Stimulated activated effector memory CD8-positive, alpha-beta T cell treated with anti-CD3 and anti-CD28 coated beads, Interleukin-12 subunit alpha, Interleukin-12 subunit beta, amount 100 ng/mL, for 72 hours (primary cell): ENCODE measurements at regions not wholly inside any gene's neighbourhood (a gene's known extent, or its start where the extent isn't known, plus 50 kb on each side); places are given as distances from the start of the nearest gene placed in this dataset.
"Not testable (repeated sequence)": the region's sequence is repeated elsewhere in the genome, so short reads cannot be mapped to it uniquely, and the experiment has no call there.

ENCODE experiments used
- ATAC-seq: fragments of 150-1000 bp; cut with Tn5 transposase; 2 replicates; pipeline ENCODE4 v1.10.0; 2021
- DNase-seq, 2 donors: peaks; one replicate each; pipeline ENCODE4 v3.0.0; 2021 to 2022; ENCODE audit warnings: low spot score in 2 of 2
- H3K27ac Mint-ChIP-seq: one replicate; pipeline ENCODE4 v1.8.0; 2022; ENCODE audit warnings: mild to moderate bottlenecking, mixed read lengths
- H3K36me3 Mint-ChIP-seq: one replicate; pipeline ENCODE4 v1.8.0; 2022; ENCODE audit warnings: mild to moderate bottlenecking, mixed read lengths
- H3K4me1 Mint-ChIP-seq: one replicate; pipeline ENCODE4 v1.8.0; 2022; ENCODE audit warnings: mixed read lengths
- H3K4me3 Mint-ChIP-seq: one replicate; pipeline ENCODE4 v1.8.0; 2022; ENCODE audit warnings: mild to moderate bottlenecking, mixed read lengths
- H3K9me3 Mint-ChIP-seq: one replicate; pipeline ENCODE4 v1.8.0; 2022; ENCODE audit warnings: mixed read lengths

GRCh38 chr20:58038123-58038654 is 190.3 kb downstream of the ANKRD60 start:
- Mint-ChIP-seq H3K9me3 (no peaks in the 10 kb centered on the region), H3K4me1 (no peaks in the 10 kb centered on the region), H3K27ac (no peak overlapping the region), H3K36me3 (no peaks in the 10 kb centered on the region), H3K4me3 (no peak overlapping the region)
- DNase-seq (peak in 1 of 2 donors; percentile 39), ATAC-seq (no peak)

DNA sequence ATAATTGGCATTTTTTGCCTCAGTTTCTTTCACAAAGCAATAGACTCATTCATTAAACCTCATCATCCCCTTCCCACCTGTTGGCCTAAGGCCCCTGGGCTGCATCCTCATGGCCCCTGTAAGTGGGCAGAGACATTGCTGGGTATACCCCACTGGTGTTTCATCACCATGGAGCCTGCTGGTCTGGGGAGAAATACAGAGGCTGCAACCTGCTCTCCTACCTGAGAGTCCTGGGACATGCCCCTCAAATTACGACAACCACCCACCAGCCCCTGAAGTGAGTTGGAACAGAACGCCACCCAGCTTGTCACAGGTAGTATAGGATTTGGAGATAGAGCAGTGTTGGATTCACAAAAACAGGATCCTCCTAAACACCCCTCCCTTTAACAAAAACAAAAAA is 190.8 kb downstream of the ANKRD60 start:
- Mint-ChIP-seq H3K36me3 (no peaks in the 10 kb centered on the region), H3K4me3 (no peak overlapping the region), H3K27ac (no peak overlapping the region), H3K9me3 (no peaks in the 10 kb centered on the region), H3K4me1 (no peaks in the 10 kb centered on the region)
- DNase-seq (peak in 1 of 2 donors; percentile 30), ATAC-seq (no peak)

- ATAC-seq (no peak), DNase-seq (no peak)
- Mint-ChIP-seq H3K27ac (no peak overlapping the region), H3K4me3 (no peak overlapping the region), H3K4me1 (no peaks in the 10 kb centered on the region), H3K36me3 (no peaks in the 10 kb centered on the region), H3K9me3 (no peaks in the 10 kb centered on the region)
These were observed 195.4 kb downstream of the ANKRD60 start for GRCh38 chr20:58033026-58033536.

DNA sequence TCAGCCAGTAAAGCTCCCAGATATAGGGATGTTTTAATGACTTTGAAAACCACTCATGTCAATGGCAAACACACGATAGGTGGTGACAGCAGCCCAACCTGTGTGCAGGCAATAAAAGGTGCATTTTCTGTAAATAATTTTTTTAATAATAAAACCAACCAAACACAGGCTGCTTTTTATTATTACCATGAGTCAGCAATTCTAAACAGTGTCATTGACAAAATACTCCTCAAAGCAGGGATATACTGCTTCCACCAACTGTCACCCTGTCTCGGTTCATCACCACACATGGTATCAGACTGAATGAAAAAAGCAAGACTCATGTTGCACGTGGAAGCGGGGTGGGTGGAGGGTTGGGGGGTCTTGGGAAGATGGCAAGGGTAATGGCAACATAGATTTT is 195.9 kb downstream of the ANKRD60 start:
- Mint-ChIP-seq H3K27ac (no peak overlapping the region), H3K9me3 (no peaks in the 10 kb centered on the region), H3K4me3 (no peak overlapping the region), H3K4me1 (no peaks in the 10 kb centered on the region), H3K36me3 (no peaks in the 10 kb centered on the region)
- no peak for DNase-seq
- ATAC-seq: no peak

DNA sequence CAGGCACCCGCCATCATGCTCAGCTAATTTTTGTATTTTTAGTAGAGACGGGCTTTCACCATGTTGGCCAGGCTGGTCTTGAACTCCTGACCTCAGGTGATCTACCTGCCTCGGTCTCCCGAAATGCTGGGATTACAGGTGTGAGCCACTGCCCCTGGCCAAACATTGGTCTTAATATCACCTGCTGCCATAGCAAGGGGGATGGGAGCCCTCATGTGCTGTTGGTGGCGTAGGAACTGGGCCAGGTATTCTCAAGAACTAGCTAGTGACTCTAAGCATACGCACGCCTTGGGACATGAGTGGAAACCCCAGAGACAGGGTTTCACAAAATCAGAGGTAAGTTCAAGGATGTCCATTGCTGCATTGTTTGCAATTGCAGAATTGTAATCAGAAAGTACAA is 197.1 kb downstream of the ANKRD60 start:
- H3K9me3 Mint-ChIP-seq, H3K4me3 Mint-ChIP-seq, DNase-seq, H3K4me1 Mint-ChIP-seq, H3K36me3 Mint-ChIP-seq, ATAC-seq, H3K27ac Mint-ChIP-seq: not testable (repeated sequence)

DNA sequence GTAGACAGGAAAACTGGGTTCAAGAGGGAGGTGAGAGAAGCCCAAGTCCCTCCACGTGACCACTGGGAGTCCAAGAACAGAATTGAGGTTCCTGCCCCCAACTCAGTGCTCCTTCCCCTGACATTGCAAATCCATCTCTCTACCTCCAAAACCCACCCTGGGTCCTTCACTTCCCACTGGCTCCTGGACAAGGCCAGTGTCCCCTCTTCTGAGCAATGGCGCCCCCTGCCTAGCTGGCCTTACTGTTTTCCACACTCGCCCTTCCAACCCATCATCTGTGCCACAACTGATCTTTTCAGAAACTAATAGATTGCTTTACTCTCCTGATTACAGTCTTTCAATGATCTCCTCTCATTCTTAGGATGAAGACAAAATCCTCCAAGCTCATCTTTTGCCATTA is 200.3 kb downstream of the ANKRD60 start:
- DNase-seq: no peak
- Mint-ChIP-seq H3K36me3 (no peaks in the 10 kb centered on the region), H3K4me1 (no peaks in the 10 kb centered on the region), H3K9me3 (no peaks in the 10 kb centered on the region), H3K27ac (no peak overlapping the region), H3K4me3 (no peak overlapping the region)
- ATAC-seq: no peak

- no peak overlapping the region for H3K27ac Mint-ChIP-seq
- no peaks in the 10 kb centered on the region for H3K36me3 Mint-ChIP-seq
- ATAC-seq: no peak
- H3K4me1 Mint-ChIP-seq: no peaks in the 10 kb centered on the region
- no peak overlapping the region for H3K4me3 Mint-ChIP-seq
- no peaks in the 10 kb centered on the region for H3K9me3 Mint-ChIP-seq
- no peak for DNase-seq
These were observed 202.1 kb downstream of the ANKRD60 start for GRCh38 chr20:58026361-58026760.

DNA sequence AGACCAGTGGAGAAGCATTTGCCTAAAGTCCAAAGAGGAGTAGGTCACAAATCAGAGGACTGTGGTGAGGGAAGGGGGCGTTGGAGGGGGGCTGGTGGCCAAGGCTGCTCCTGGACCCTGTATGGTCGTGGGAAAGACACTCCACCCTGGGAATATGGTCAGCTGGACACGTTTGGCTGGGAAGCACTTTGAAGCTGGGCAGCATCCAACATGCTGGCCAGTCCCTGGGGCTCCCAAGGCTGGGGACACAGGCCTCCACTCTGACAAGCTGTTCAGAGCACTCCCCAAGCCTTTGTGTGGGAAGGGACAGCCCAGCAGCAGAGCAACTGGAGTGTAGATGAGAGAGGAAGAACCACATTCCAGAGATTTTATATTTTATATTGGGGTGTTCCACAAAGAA is 203.2 kb downstream of the ANKRD60 start:
- Mint-ChIP-seq H3K27ac (no peak overlapping the region), H3K36me3 (no peaks in the 10 kb centered on the region), H3K4me3 (no peak overlapping the region), H3K9me3 (no peaks in the 10 kb centered on the region), H3K4me1 (no peaks in the 10 kb centered on the region)
- no peak for ATAC-seq
- DNase-seq: no peak

DNA sequence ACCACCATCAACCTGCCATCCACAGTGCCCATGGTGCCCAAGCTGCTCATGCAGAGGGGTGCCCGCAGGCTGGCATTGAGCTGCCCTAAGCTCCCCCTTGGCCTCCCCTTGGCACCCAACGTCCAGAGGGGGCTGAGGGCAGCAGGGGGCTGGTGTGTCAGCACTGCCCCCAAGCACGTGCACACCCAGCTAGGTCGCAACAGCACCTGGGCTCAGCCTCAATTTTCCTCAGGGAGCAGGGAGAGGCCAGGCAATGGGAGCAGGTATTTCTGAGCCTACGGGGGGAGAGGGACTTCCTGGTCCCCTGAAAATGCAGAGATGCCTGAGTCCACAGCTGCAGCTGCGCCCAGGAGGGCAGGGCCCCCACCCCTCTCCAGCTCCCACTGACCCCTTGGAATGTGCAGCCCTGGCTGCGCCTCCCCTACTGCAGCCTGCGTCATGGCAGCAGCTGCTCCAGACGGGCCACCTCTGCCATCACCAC is 204.2 kb downstream of the ANKRD60 start:
- no peaks in the 10 kb centered on the region for H3K36me3 Mint-ChIP-seq

DNA sequence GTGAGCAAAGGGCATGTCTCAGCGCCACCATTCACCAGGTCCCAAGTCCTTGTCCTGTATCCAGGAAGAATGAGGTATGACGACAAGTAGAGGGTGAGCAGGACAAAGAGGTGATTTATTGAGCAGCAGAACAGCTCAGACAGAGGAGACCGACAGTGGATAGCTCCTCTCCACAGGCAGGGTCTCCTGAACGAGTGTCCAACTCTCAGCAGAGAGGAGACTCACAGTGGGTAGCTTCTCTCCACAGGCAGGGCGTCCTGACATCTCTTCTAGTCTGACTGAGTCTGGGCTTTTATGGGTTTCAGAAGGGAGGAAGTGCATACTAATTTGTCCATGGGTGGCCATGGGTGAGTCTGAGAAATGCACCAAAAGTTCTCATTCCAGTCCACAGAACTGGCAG is 204.7 kb downstream of the ANKRD60 start:
- H3K36me3 Mint-ChIP-seq: no peaks in the 10 kb centered on the region

More for the DNA sequence above, 204.2 kb downstream of the ANKRD60 start:
- Mint-ChIP-seq H3K27ac (no peak overlapping the region), H3K9me3 (no peaks in the 10 kb centered on the region), H3K4me3 (no peak overlapping the region), H3K4me1 (no peaks in the 10 kb centered on the region)
- no peak for DNase-seq
- ATAC-seq: peak; percentile 8

GRCh38 chr20:58023346-58023745 is 205.1 kb downstream of the ANKRD60 start:
- H3K9me3 Mint-ChIP-seq: no peaks in the 10 kb centered on the region
- no peak overlapping the region for H3K4me3 Mint-ChIP-seq
- H3K4me1 Mint-ChIP-seq: no peaks in the 10 kb centered on the region
- DNase-seq: no peak
- no peaks in the 10 kb centered on the region for H3K36me3 Mint-ChIP-seq
- no peak overlapping the region for H3K27ac Mint-ChIP-seq
- no peak for ATAC-seq

More for the DNA sequence above, 204.7 kb downstream of the ANKRD60 start:
- Mint-ChIP-seq H3K27ac (no peak overlapping the region), H3K4me1 (no peaks in the 10 kb centered on the region), H3K4me3 (no peak overlapping the region), H3K9me3 (no peaks in the 10 kb centered on the region)
- no peak for ATAC-seq
- no peak for DNase-seq

DNA sequence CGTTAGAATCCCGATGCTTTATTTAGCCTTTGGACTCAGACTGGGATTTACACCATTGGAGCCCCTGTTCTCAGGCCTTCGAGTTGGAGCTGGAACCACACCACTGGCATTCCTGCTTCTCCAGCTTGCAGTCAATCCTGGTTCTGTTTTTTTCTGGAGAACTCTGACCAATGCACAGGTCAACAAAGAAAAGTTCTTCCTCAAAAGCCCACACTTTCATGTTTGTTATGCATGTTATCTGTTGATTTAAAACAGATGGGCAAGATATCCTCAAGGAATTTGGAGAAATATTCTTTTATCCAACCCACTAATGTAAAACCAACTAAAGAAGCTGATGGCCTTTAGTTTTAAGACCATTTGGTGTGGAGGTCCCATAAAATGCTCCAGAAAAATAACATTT is 205.7 kb downstream of the ANKRD60 start:
- Mint-ChIP-seq H3K4me1 (no peaks in the 10 kb centered on the region), H3K9me3 (no peaks in the 10 kb centered on the region), H3K27ac (no peak overlapping the region), H3K4me3 (no peak overlapping the region), H3K36me3 (no peaks in the 10 kb centered on the region)
- ATAC-seq (no peak), DNase-seq (no peak)

DNA sequence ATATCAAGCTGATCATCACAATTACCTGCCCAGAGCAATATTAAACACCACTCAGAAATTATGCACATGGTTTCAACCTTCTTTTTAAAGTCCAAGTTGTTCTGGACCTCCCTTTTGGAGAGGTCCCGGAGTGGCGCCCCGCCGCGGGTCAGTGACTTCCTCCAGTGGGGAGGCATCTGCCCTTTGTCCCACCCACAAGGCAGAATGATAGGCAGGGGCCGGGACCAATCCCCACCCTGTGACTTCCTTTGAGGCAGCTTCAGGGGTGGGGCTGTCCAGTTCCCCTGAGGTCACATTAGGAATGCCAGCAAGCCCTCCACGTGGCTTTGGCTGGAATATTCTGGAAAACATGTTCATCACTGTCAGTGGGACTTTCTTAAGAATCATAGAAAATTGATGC is 207.0 kb downstream of the ANKRD60 start:
- H3K36me3 Mint-ChIP-seq: no peaks in the 10 kb centered on the region

DNA sequence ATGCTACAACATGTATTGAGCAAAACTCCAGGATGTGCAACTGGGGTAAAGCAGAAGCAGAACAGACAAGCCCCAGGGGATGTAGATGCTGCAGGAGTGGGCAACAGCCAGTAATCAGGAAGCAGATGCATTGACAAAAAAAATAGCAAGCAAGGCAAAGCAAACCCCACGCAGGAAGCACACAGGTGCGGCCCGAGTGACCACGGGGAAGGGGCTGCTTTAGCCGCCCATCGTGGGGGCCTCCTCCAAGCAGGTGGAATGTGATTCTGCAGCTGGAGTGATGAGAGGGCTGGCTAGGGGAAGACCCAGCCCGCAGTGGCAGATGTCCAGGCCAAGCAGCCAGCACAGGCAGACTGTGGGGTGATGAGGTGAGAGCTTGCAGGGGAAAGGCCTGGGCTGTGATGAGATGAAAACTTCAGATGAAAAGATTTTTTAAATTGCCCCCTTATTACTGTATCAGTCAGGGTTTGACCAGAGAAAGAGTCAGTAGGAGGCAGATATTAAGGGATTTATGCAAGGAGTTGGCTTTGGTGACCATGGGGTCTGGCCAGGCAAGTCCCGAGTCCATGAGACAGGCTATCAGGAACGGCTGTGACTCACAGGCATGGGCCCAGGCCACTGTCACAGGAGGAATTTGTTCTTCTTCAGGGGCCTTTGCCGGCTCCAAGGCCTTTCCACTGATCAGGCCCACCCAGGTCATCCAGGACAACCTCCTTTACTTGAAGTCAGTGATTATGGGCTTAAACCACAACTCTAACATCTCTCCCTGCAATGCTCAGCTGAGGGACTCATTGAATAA is 207.6 kb downstream of the ANKRD60 start:
- Mint-ChIP-seq H3K9me3 (no peaks in the 10 kb centered on the region), H3K4me3 (no peak overlapping the region), H3K27ac (no peak overlapping the region), H3K4me1 (no peaks in the 10 kb centered on the region), H3K36me3 (no peaks in the 10 kb centered on the region)
- ATAC-seq: no peak
- DNase-seq: no peak

More for the DNA sequence above, 207.0 kb downstream of the ANKRD60 start:
- H3K4me1 Mint-ChIP-seq: no peaks in the 10 kb centered on the region
- DNase-seq (no peak), ATAC-seq (no peak)
- H3K27ac Mint-ChIP-seq: no peak overlapping the region
- H3K4me3 Mint-ChIP-seq: no peak overlapping the region
- H3K9me3 Mint-ChIP-seq: no peaks in the 10 kb centered on the region

GRCh38 chr20:58019850-58020625 is 208.4 kb downstream of the ANKRD60 start:
- no peak overlapping the region for H3K4me3 Mint-ChIP-seq
- H3K9me3 Mint-ChIP-seq: no peaks in the 10 kb centered on the region
- no peaks in the 10 kb centered on the region for H3K36me3 Mint-ChIP-seq
- no peaks in the 10 kb centered on the region for H3K4me1 Mint-ChIP-seq
- peak; percentile 3 for ATAC-seq
- DNase-seq: no peak
- H3K27ac Mint-ChIP-seq: no peak overlapping the region
